HG03108 (cell line): ENCODE measurements at regions not wholly inside any gene's neighbourhood (a gene's known extent, or its start where the extent isn't known, plus 50 kb on each side); places are given as distances from the start of the nearest gene placed in this dataset.

Experiments
- ATAC-seq: cut with Tn5 transposase; IDR thresholded peaks from one replicate; pipeline ENCODE4 v1.9.1; 2021; ENCODE audit warnings: moderate library complexity; ENCODE audit not compliant: unreplicated experiment

GRCh38 chr4:35884714-35885480 lies 359.4 kb downstream of the ARAP2 start:
- no peak for ATAC-seq

DNA sequence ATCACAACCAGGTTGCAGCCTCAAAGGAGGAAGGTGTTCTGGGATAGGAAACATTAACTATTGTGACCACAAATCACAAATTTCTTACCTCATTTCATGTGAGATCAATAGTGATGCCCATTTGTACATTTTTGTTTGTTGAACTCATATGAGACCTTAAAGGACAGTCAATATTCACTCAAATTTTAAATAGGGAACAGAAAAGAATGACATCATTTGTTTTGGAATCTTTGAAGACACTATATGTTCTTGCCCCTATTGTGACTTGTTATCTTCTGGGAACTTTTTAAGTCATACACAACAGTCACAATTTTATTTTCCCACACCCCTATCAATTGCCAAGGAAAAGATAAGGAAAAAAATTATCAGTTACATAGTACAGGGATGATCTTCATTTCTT lies 346.5 kb downstream of the ARAP2 start:
- ATAC-seq = no peak

DNA sequence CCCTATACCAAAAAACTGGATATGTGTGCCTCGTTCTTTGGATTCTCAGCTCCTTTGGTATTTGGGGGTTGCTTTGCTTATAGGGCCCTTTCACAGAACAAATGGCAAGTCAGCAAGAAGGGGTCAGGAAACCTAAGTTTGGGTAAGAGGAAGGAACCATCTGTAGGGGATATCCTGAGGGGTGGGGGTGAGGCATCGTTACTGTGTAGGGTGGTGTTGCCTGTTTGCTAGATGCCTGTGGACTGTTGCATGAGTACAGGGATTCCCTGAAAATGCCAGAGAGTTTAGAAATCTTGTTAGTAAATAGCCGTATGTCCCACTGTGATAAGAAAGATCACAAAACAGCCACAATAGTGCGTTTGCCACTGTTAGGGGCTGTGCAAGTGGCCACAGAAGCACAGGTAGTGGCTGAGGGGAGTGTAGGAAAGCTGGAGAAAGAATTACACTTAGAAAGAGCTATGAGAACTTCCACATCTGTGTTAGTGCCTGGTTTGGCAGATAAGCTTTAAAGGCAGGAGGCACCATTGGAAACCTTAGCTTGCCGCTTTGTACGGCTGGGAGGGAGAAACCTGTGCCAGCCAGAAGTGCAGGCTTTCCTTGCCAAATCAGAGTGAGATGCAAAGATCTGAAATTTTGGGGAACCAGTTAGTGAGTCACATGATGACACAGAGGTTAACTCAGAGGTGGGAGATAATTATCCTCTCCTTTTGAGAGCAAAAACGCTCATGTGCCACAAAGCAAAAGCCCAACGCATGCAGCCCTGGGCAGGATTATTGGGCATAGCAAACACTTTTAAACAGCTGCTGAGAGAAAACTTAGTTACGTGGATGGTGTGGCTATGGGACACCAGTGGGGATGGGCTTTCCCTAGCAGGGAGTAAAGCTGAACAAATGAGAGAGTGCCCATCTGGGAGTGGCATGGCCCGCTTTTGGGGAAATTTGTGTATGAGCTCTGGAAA lies 343.7 kb downstream of the ARAP2 start:
- no peak for ATAC-seq

DNA sequence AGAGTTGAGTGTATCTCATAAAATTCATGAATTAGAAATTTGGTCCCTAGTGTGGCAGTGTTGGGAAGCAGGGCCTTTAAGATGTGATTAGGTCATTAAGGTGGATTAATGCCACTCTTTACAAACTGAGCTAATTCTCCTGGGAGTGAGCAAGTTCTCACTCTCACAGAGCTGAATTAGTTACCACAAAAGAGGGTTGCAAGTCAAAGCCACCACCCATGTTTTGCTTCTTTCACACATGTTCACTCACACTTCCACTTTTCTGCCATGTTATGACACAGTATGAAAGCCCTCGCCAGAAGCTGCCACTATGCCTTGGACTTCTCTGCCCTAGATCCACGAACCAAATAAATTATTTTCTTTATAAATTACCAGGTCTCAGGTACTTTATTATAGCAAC lies 332.1 kb downstream of the ARAP2 start:
- ATAC-seq = peak; percentile 73

DNA sequence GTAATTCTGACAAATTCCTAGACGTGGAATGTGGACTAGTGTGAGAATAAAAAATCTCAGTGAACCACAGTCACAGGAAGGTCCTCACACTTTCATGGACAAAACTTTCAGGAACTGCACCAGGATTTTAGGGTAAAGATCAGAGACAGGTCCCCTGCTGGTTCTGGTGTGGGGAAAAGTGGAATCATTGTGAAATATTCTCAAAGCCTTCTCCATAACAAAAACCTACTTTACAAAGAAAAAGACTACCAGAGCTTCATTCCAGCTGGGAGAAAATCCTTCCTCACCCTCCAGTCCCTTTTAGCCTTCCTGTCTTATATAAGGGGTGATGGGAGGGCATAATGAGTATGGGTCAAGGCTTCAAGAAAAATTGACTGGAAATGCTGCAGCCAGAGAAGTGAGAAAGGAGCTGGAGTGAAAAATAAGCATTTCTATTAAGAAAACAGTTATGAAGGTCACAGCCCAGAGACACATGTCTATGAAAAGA lies 325.8 kb downstream of the ARAP2 start:
- ATAC-seq = no peak

DNA sequence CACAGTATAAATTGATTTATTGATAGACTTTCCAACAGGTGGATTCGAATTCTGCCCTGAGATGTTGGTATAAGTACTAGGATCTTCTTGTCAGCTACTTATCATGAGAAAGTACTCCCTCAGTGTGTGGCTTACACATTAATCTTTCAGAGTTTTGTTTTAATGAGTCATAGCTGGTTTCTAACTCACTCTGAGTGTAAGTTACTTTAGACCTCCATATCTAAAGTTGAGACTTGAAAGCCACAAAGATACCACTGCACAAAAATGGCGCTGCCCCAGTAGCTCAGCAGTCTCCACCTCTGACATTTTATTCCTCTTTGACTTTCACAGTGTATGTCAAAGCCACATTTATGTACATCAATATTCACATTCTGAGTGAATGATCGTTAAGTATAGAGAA lies 318.5 kb downstream of the ARAP2 start:
- ATAC-seq = peak; percentile 84

DNA sequence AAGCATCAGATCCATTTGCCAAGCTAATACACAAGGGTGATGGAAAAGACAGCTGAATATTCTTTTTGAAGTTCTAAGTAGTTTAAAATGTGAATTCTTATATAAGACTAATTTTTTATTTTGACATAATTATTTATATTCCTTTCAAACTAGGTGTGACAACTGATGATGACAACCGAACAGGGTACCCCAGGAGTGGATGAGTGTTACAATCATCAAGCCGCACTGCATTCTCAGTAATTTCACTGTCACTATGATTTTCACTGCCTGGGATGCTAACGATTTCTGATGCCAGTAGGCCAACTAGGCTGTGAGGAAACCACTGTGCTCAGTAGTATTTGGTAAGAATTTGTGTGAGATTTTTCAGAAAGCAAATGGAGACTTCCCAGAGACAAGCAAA lies 317.5 kb downstream of the ARAP2 start:
- ATAC-seq = no peak

- no peak for ATAC-seq
Measured at GRCh38 chr4:35933901-35934300, 310.4 kb downstream of the ARAP2 start.

DNA sequence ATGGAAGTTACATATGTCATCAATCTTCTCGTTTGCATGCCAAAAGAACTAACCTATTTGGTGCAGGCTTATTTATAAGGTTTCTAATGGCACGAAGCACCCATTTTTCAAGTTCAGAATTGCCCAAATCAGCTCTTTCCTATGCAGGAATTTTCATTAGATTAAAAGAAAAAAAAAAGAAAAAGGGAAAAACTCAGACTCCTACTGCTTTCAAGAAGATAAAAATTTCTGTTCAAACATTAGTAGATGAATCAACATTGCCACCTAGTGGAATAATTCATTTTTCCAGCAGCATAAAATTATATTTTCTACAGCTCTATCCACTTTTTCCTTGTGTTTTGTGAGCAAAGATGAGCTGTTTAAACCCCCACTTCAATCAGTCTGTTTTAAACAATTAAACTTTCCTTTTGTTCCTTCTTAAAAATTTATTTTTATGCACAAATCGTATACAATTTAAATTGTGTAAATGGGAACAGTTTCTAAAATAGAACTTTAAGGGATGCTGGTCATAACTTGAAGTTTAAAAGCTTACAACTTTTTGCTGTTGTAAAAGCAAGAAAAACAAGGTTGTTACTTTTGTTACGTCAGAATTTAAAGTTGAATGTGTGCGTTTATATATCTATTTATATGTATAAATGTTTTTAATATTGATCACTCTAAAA lies 309.9 kb downstream of the ARAP2 start:
- no peak for ATAC-seq

GRCh38 chr4:35938936-35939335 lies 305.4 kb downstream of the ARAP2 start:
- ATAC-seq = no peak

- no peak for ATAC-seq
Measured at GRCh38 chr4:35939751-35940150, 304.6 kb downstream of the ARAP2 start.

DNA sequence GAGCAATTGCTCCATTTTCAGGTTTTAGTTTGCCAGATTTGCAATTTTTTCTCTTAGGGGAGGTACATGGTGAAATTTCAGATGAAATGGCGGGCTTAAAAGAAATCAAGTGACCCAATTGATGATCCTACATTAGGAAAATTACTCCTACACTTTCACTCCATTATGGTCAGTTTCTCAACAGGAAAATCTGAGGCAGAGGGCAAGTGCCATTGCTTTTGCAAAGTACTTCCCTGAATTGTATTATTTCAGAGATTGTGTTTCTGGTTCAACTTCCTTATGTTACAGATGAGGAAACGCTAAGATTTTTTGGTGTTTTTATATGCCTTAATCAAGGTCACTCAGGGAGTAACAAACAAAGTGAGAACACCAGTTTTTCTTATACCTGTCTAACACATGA lies 302.2 kb downstream of the ARAP2 start:
- no peak for ATAC-seq

DNA sequence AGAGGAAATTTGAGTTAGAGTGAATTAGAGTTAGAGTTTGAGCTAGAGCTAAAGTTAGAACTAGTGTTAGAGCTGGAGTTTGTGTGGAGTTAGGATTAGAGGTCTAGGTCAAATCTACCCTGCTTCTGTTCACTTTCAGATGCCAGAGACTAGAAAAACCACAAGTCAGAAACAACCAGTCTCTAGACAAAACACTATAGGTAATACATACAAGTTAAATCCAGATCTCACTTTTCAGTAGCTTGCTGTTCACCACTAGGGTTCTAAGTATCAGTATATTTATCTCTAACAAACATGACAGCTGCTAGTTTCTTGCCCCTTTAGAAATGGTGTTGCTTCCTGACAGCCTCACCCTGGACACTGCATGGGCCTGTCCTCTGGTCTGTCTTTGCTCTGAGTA lies 300.7 kb downstream of the ARAP2 start:
- ATAC-seq = no peak

GRCh38 chr4:35948171-35948570 lies 296.1 kb downstream of the ARAP2 start:
- no peak for ATAC-seq

DNA sequence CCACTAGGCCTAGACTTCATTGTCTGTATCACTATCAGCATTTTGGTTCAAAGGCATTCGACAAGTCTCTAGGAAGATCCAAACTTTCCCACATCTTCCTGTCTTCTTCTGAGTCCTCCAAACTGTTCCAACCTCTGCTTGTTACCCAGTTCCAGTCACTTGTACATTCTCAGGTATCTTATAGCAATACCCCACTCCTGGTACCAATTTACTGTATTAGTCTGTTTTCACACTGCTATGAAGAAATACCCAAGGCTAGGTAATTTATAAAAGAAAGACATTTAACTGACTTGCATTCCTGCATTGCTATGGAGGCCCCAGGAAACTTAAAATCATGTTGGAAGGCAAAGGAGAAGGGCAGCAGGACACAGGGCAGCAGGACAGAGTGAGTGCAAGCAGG lies 293.9 kb downstream of the ARAP2 start:
- ATAC-seq = no peak

DNA sequence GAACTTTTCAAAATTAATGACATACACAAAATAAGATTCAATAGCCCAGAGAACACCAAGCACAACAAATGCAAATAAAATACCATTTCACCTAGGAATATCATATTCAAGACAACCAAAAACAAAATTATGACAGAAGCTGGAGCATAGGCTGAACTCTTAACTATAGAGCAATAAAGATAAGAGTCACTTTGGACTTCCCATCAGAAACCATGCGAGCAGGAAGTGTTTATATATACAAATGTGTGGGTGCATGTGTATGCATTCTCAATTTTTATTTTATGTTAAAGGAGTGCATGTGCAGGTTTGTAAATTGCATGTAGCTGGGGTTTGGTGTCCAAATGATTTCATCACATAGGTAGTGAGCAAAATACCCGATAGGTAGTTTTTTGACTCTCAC lies 291.6 kb downstream of the ARAP2 start:
- no peak for ATAC-seq

GRCh38 chr4:35963383-35963782 lies 280.9 kb downstream of the ARAP2 start:
- no peak for ATAC-seq

DNA sequence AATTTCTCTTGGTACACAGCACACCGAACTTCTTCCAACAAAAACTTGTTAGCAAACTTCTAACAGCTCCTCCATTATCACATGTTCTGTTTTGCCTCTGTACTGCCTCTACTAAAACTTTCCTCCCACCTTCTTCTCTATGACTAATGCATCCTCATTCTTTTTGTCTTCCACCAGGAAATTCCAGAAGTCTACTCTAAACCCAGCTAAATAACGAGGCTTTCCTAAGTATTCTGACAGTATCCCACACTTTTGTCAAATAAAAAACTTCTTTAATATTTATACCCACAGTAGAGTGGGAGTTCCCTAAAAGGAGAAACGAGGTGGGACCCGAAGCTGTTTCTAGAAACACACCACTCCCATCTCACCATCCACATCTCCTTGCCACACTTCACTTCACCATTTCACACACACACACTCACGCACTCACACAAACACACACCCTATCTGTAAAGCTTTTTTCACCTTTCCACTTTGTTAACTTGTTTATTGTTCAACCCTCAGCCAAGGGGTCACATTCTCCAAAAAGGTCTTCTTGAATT lies 280.3 kb downstream of the ARAP2 start:
- ATAC-seq = no peak

DNA sequence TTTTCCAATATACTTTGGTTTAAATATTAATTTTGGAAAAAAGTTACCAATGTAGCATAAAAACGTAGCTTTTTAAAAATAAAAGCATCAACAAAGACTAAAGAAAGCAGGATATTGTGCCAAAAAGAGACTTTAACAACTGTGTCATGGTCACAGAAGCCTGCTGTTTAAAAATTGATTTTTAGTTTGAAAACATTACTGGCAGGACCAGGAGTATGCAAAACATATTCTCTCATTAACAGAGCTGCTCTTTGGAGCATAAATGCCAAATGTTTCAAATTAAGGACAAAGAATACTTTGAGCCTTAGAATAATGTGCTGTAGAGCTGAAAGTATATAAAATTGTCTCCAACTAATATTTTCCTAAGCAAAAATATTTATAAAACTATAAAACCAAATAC lies 279.0 kb downstream of the ARAP2 start:
- ATAC-seq = peak; percentile 59

GRCh38 chr4:35966566-35966965 lies 277.7 kb downstream of the ARAP2 start:
- no peak for ATAC-seq

- ATAC-seq = peak; percentile 48
Measured at GRCh38 chr4:35970366-35970960, 273.9 kb downstream of the ARAP2 start.
